HepG2 (cell line): ENCODE measurements at regions not wholly inside any gene's neighbourhood (a gene's known extent, or its start where the extent isn't known, plus 50 kb on each side); places are given as distances from the start of the nearest gene placed in this dataset.

Experiments used
- ATAC-seq: fragments of 200-7000 bp; cut with Tn5 transposase; 3 replicates; pipeline ENCODE4 v1.9.1; 2020; ENCODE audit warnings: mild to moderate bottlenecking, moderate library complexity
- BruUV-seq: library from RNA; stranded (reverse); fragments of 400-500 nt; replicated peaks from 2 replicates; lab custom pipeline; 2021; lab: Mats Ljungman, UMichigan
- CTCF ChIA-PET: fragments of 300-600 bp; formaldehyde crosslinking; extraction: SDS; loops from one replicate; lab custom pipeline; 2021; ENCODE audit warnings: low total read pairs, inconsistent platforms, low intra/inter-chr PET ratio; lab: Yijun Ruan, JAX
- POLR2A ChIA-PET: fragments of 350-600 bp; sonication (Branson Sonifier 250); formaldehyde crosslinking; loops from one replicate; lab custom pipeline; 2020; ENCODE audit warnings: antibody characterized with exemption, inconsistent platforms; lab: Yijun Ruan, JAX
- DNase-seq: peaks from one replicate; pipeline ENCODE4 v3.0.0-alpha.2; 2015; ENCODE audit warnings: low spot score
- FAIRE-seq: peaks from 3 replicates; lab custom pipeline; 2011; peaks lifted over from hg19 to GRCh38; lab: Jason Lieb, UNC
- H2AFZ ChIP-seq: one replicate; pipeline ENCODE4 v1.6.1; 2011; ENCODE audit warnings: low read length, inconsistent platforms
- H3K27ac ChIP-seq: fragments of 300-600 bp; 3 replicates; pipeline ENCODE4 v1.8.0; 2011; ENCODE audit warnings: mixed run types, mild to moderate bottlenecking, mixed read lengths, low read length, inconsistent platforms; ENCODE audit not compliant: insufficient read depth; ENCODE audit errors: extremely low read length
- H3K27me3 ChIP-seq, 2 experiments: fragments of 200-600 bp in 1 of 2; 2 replicates in 1 of 2; 3 replicates in 1 of 2; pipeline versions ENCODE4 v1.6.0 to v1.8.0; 2011; ENCODE audit warnings: low read length in 2 of 2, mild to moderate bottlenecking in 2 of 2, moderate library complexity in 2 of 2, inconsistent platforms in 1 of 2; ENCODE audit not compliant: insufficient read depth in 2 of 2, control insufficient read depth in 1 of 2
- H3K36me3 ChIP-seq, 2 experiments: fragments of 200-600 bp in 1 of 2; replicated peaks in 1 of 2; 2 replicates in 1 of 2; 3 replicates in 1 of 2; pipeline versions ENCODE4 v1.5.1 to v1.8.0; 2011; ENCODE audit warnings: low read length in 2 of 2, inconsistent platforms in 1 of 2; ENCODE audit not compliant: insufficient read depth in 2 of 2, control insufficient read depth in 1 of 2
- H3K4me1 ChIP-seq: 2 replicates; pipeline ENCODE4 v1.5.1; 2012; ENCODE audit warnings: low read length, inconsistent platforms; ENCODE audit not compliant: insufficient read depth
- H3K4me2 ChIP-seq: 2 replicates; pipeline ENCODE4 v1.6.0; 2011; ENCODE audit warnings: low read depth, low read length, inconsistent platforms
- H3K4me3 ChIP-seq, 3 experiments: fragments of 200-600 bp in 1 of 3; sonication (generic), shearing (Covaris generic) in 1 of 3; replicated peaks in 1 of 3; 2 replicates each; pipeline ENCODE4 v1.5.1; 2011 to 2016; ENCODE audit warnings: low read length in 3 of 3, inconsistent platforms in 2 of 3, low read depth in 2 of 3, mild to moderate bottlenecking in 2 of 3, control low read depth in 1 of 3, mixed read lengths in 1 of 3; ENCODE audit not compliant: insufficient read depth in 1 of 3
- H3K79me2 ChIP-seq: one replicate; pipeline ENCODE4 v1.6.1; 2011; ENCODE audit warnings: low read length, inconsistent platforms; ENCODE audit not compliant: insufficient read depth
- H3K9ac ChIP-seq: 2 replicates; pipeline ENCODE4 v1.6.0; 2011; ENCODE audit warnings: mild to moderate bottlenecking, low read depth, low read length, inconsistent platforms; ENCODE audit not compliant: insufficient read depth
- H3K9me3 ChIP-seq: 2 replicates; pipeline ENCODE4 v1.5.1; 2012; ENCODE audit warnings: mild to moderate bottlenecking, low read length
- H4K20me1 ChIP-seq: 2 replicates; pipeline ENCODE4 v1.6.0; 2011; ENCODE audit warnings: inconsistent platforms, mild to moderate bottlenecking, low read length, moderate library complexity; ENCODE audit not compliant: insufficient read depth
- ARID5B ChIP-seq: IDR thresholded peaks from 2 replicates; pipeline ENCODE4 v1.4.0; 2020; ENCODE audit warnings: mild to moderate bottlenecking, missing genetic modification reagents
- HES4 ChIP-seq: sonication (generic); formaldehyde crosslinking; IDR thresholded peaks from 2 replicates; pipeline ENCODE4 v1.9.0; 2021; ENCODE audit warnings: mild to moderate bottlenecking, missing genetic modification reagents, borderline replicate concordance
- JDP2 ChIP-seq: sonication (generic); formaldehyde crosslinking; IDR thresholded peaks from 2 replicates; pipeline ENCODE4 v1.8.1; 2022; ENCODE audit warnings: missing genetic modification reagents, borderline replicate concordance
- RBFOX2 ChIP-seq: fragments of 200-400 bp; formaldehyde crosslinking; IDR thresholded peaks from 2 replicates; pipeline ENCODE4 v1.6.1; 2017; ENCODE audit warnings: low read depth, mild to moderate bottlenecking, low read length
- RCOR2 ChIP-seq: IDR thresholded peaks from 2 replicates; pipeline ENCODE4 v1.6.1; 2016; ENCODE audit warnings: missing biosample characterization, missing genetic modification reagents
- ZNF589 ChIP-seq: sonication (generic); formaldehyde crosslinking; conservative IDR thresholded peaks from 2 replicates; pipeline ENCODE4 v1.8.0; 2022; ENCODE audit warnings: mild to moderate bottlenecking, moderate library complexity, missing genetic modification reagents
- ZNF644 ChIP-seq: IDR thresholded peaks from 2 replicates; pipeline ENCODE4 v1.6.1; 2016; ENCODE audit warnings: low read depth
- ZNF670 ChIP-seq: sonication (generic); formaldehyde crosslinking; IDR thresholded peaks from 2 replicates; pipeline ENCODE4 v1.8.0; 2022; ENCODE audit warnings: mild to moderate bottlenecking, missing genetic modification reagents, borderline replicate concordance
- WGBS: methylation state at CpG from one replicate; pipeline ENCODE4 v1.1.6; 2017; ENCODE audit warnings: low lambda C conversion rate; 5-methylcytosine and 5-hydroxymethylcytosine counted together
- in situ Hi-C: cut with HindIII; loops from 2 replicates; pipeline ENCODE4 v1.10.0; 2017; ENCODE audit warnings: low pct_unique_long_range_greater_than_20kb; ENCODE audit not compliant: extremely low pct_ligation_motif_present
- intact Hi-C: fragments of 100-400 bp; cut with micrococcal nuclease; formaldehyde crosslinking; loops from one replicate; pipeline ENCODE4 v1.10.0; 2022; ENCODE audit not compliant: unreplicated experiment
- TF ChIP-seq, protein P1 (sequence below): sonication (generic); formaldehyde crosslinking; IDR thresholded peaks from 2 replicates; pipeline ENCODE4 v1.4.0; 2020; ENCODE audit warnings: missing genetic modification reagents, borderline replicate concordance

GRCh38 chr12:87809916-87810315 lies 219.3 kb downstream of the C12orf50 start (continued):
- TF ChIP-seq ARID5B (CRISPR knock-in tag), result no peak
- TF ChIP-seq ZNF589, result no peak

DNA sequence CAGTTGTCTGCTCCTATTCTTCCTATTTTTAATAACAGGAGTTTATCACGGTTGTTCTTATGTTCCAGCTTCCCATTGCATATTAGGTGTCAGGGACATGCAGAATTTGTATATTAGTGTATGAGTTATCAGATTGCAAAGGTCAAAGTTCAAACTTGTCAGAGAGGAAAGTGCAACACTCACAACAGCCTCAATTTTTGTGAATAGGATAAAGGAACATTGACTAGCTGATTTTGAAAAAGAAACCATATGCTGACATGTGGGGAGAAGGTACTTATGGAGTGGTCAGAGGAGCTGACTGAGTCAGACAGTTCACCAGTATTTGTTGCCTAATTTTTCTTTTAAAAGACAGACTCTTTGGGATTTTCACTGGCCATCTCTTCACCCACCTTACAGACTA lies 222.1 kb downstream of the C12orf50 start:
- ChIA-PET POLR2A (no interaction called here), CTCF (no interaction called here)
- no peak overlapping the region for H3K9ac ChIP-seq
- H3K27ac ChIP-seq, result no peak overlapping the region
- no peak overlapping the region for H3K4me2 ChIP-seq
- TF ChIP-seq ZNF644 (CRISPR knock-in tag) (no peak), HES4 (CRISPR knock-in tag) (no peak), RCOR2 (CRISPR knock-in tag) (no peak), ZNF670 (CRISPR knock-in tag) (no peak), RBFOX2 (no peak), JDP2 (CRISPR knock-in tag) (no peak)
- TF ChIP-seq, protein P1, sequence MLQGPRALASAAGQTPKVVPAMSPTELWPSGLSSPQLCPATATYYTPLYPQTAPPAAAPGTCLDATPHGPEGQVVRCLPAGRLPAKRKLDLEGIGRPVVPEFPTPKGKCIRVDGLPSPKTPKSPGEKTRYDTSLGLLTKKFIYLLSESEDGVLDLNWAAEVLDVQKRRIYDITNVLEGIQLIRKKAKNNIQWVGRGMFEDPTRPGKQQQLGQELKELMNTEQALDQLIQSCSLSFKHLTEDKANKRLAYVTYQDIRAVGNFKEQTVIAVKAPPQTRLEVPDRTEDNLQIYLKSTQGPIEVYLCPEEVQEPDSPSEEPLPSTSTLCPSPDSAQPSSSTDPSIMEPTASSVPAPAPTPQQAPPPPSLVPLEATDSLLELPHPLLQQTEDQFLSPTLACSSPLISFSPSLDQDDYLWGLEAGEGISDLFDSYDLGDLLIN (CRISPR knock-in tag), result no peak
- no peaks in the 10 kb centered on the region for H3K79me2 ChIP-seq
- no peak for FAIRE-seq
- peaks cover 38% of the 10 kb centered on the region for H3K9me3 ChIP-seq
- no peak for DNase-seq
- in situ Hi-C loops (no loop called here), intact Hi-C loops (no loop called here)
- H2AFZ ChIP-seq, result no peak overlapping the region
- no peak for ATAC-seq
- no TSS peak for BruUV-seq
- H3K27me3 ChIP-seq, result no peaks in the 10 kb centered on the region
- no peaks in the 10 kb centered on the region for H4K20me1 ChIP-seq
- 24% methylated on average over 1 of the region's 1 CpG for WGBS
- H3K4me3 ChIP-seq, result no peak overlapping the region
- H3K36me3 ChIP-seq, result no peaks in the 10 kb centered on the region
- H3K4me1 ChIP-seq, result no peaks in the 10 kb centered on the region
